Vagina (tissue), 2 donors: ENCODE measurements at regions not wholly inside any gene's neighbourhood (a gene's known extent, or its start where the extent isn't known, plus 50 kb on each side); places are given as distances from the start of the nearest gene placed in this dataset.

Experiments
- DNase-seq, 2 donors: peaks; one replicate each; pipeline ENCODE4 v3.0.0-alpha.2; 2017; ENCODE audit errors: extremely low spot score in 2 of 2
- H3K27ac ChIP-seq: fragments of 200-600 bp; sonication (generic); one replicate; pipeline ENCODE4 v1.5.1; 2019
- H3K27me3 ChIP-seq: fragments of 200-600 bp; sonication (generic); one replicate; pipeline ENCODE4 v1.5.1; 2019
- H3K36me3 ChIP-seq, 2 donors: fragments of 200-600 bp; sonication (generic); one replicate each; pipeline ENCODE4 v1.5.1; 2017 to 2019
- H3K4me1 ChIP-seq: fragments of 200-600 bp; sonication (generic); one replicate; pipeline ENCODE4 v1.5.1; 2019
- H3K4me3 ChIP-seq, 2 donors: fragments of 200-600 bp; sonication (generic); 1 replicate in 1 of 2; 2 replicates in 1 of 2; pipeline ENCODE4 v1.5.1; 2016 to 2019
- H3K9me3 ChIP-seq: fragments of 200-600 bp; sonication (generic); one replicate; pipeline ENCODE4 v1.5.1; 2019
- CTCF ChIP-seq, 3 experiments: fragments of 450-650 bp in 2 of 3; fragments of 200-600 bp in 1 of 3; sonication (generic) in 1 of 3; IDR thresholded peaks; one replicate each; pipeline ENCODE4 v1.5.1; 2017 to 2019; ENCODE audit warnings: antibody characterized with exemption in 3 of 3, mild to moderate bottlenecking in 2 of 3, moderate library complexity in 2 of 3
- POLR2A ChIP-seq, 2 donors: fragments of 450-650 bp; IDR thresholded peaks; one replicate each; pipeline ENCODE4 v1.6.1; 2017; ENCODE audit warnings: antibody characterized with exemption in 2 of 2, mild to moderate bottlenecking in 2 of 2, moderate library complexity in 2 of 2
- POLR2AphosphoS5 ChIP-seq, 2 donors: sonication (generic); formaldehyde crosslinking; IDR thresholded peaks; one replicate each; pipeline ENCODE4 v1.9.0; 2017; ENCODE audit warnings: antibody characterized with exemption in 2 of 2, mild to moderate bottlenecking in 2 of 2, low read depth in 1 of 2; ENCODE audit not compliant: insufficient read depth in 1 of 2
- intact Hi-C: fragments of 100-400 bp; cut with DNase I; formaldehyde crosslinking; loops from one replicate; pipeline ENCODE4 v1.15.1; 2023

- TF ChIP-seq POLR2AphosphoS5 (IDR thresholded peaks at IDR 0.05; ENCODE audit: insufficient read depth in 1 of 2, low read depth in 1 of 2), result no peak
- no peak for TF ChIP-seq CTCF (IDR thresholded peaks at IDR 0.05)
- TF ChIP-seq POLR2A (IDR thresholded peaks at IDR 0.05), result no peak
- no peak for DNase-seq
- H3K4me1 ChIP-seq, result no peaks in the 10 kb centered on the region
- no peak overlapping the region for H3K27ac ChIP-seq
- H3K4me3 ChIP-seq, result no peak overlapping the region
- no peaks in the 10 kb centered on the region for H3K36me3 ChIP-seq
- intact Hi-C loops, result no loop called here
- H3K9me3 ChIP-seq, result no peaks in the 10 kb centered on the region
- no peaks in the 10 kb centered on the region for H3K27me3 ChIP-seq
These were observed 436.1 kb upstream of the GOT2 start for GRCh38 chr16:59170099-59170712.

GRCh38 chr16:59169168-59169567 lies 435.1 kb upstream of the GOT2 start:
- Histone ChIP-seq H3K27ac (no peak overlapping the region), H3K36me3 (no peaks in the 10 kb centered on the region), H3K9me3 (no peaks in the 10 kb centered on the region), H3K27me3 (no peaks in the 10 kb centered on the region), H3K4me3 (no peak overlapping the region), H3K4me1 (no peaks in the 10 kb centered on the region)
- no peak for DNase-seq
- no peak for TF ChIP-seq POLR2AphosphoS5 (IDR thresholded peaks at IDR 0.05; ENCODE audit: insufficient read depth in 1 of 2, low read depth in 1 of 2)
- no peak for TF ChIP-seq CTCF (IDR thresholded peaks at IDR 0.05)
- no peak for TF ChIP-seq POLR2A (IDR thresholded peaks at IDR 0.05)
- intact Hi-C loops, result no loop called here

- Histone ChIP-seq H3K27me3 (no peaks in the 10 kb centered on the region), H3K4me1 (no peaks in the 10 kb centered on the region), H3K27ac (no peak overlapping the region), H3K36me3 (no peaks in the 10 kb centered on the region), H3K9me3 (no peaks in the 10 kb centered on the region), H3K4me3 (no peak overlapping the region)
- intact Hi-C loops, result no loop called here
- no peak for DNase-seq
- TF ChIP-seq CTCF (IDR thresholded peaks at IDR 0.05), result no peak
- TF ChIP-seq POLR2A (IDR thresholded peaks at IDR 0.05), result no peak
- no peak for TF ChIP-seq POLR2AphosphoS5 (IDR thresholded peaks at IDR 0.05; ENCODE audit: insufficient read depth in 1 of 2, low read depth in 1 of 2)
These were observed 434.5 kb upstream of the GOT2 start for GRCh38 chr16:59168461-59169114.

GRCh38 chr16:59164461-59164860 lies 430.3 kb upstream of the GOT2 start:
- Histone ChIP-seq H3K9me3 (no peaks in the 10 kb centered on the region), H3K27me3 (no peaks in the 10 kb centered on the region), H3K27ac (no peak overlapping the region), H3K4me1 (no peaks in the 10 kb centered on the region), H3K36me3 (no peaks in the 10 kb centered on the region), H3K4me3 (no peak overlapping the region)
- intact Hi-C loops, result no loop called here
- no peak for TF ChIP-seq POLR2AphosphoS5 (IDR thresholded peaks at IDR 0.05; ENCODE audit: insufficient read depth in 1 of 2, low read depth in 1 of 2)
- no peak for TF ChIP-seq CTCF (IDR thresholded peaks at IDR 0.05)
- TF ChIP-seq POLR2A (IDR thresholded peaks at IDR 0.05), result no peak
- no peak for DNase-seq

- no peak for DNase-seq
- H3K27ac ChIP-seq, result no peak overlapping the region
- H3K27me3 ChIP-seq, result no peaks in the 10 kb centered on the region
- TF ChIP-seq POLR2A (IDR thresholded peaks at IDR 0.05) (no peak), CTCF (IDR thresholded peaks at IDR 0.05) (no peak), POLR2AphosphoS5 (IDR thresholded peaks at IDR 0.05; ENCODE audit: insufficient read depth in 1 of 2, low read depth in 1 of 2) (no peak)
- H3K9me3 ChIP-seq, result no peaks in the 10 kb centered on the region
- H3K36me3 ChIP-seq, result no peaks in the 10 kb centered on the region
- intact Hi-C loops, result no loop called here
- H3K4me3 ChIP-seq, result no peak overlapping the region
- no peaks in the 10 kb centered on the region for H3K4me1 ChIP-seq
These were observed 429.4 kb upstream of the GOT2 start for GRCh38 chr16:59163371-59164055.
